WTC11 (cell line): ENCODE measurements at regions not wholly inside any gene's neighbourhood (a gene's known extent, or its start where the extent isn't known, plus 50 kb on each side); places are given as distances from the start of the nearest gene placed in this dataset.

Experiments used
- ATF1 ChIP-seq: sonication (generic); formaldehyde crosslinking; IDR thresholded peaks from 2 replicates; pipeline ENCODE4 v1.8.1; 2023; ENCODE audit warnings: mild to moderate bottlenecking, moderate library complexity, missing genetic modification reagents
- CREB1 ChIP-seq: sonication (generic); formaldehyde crosslinking; IDR thresholded peaks from 2 replicates; pipeline ENCODE4 v1.8.0; 2023; ENCODE audit warnings: mild to moderate bottlenecking, missing genetic modification reagents
- ZNF396 ChIP-seq: fragments of 250-450 bp; sonication (Bioruptor Pico); IDR thresholded peaks from 2 replicates; pipeline ENCODE4 v1.8.0; 2021; ENCODE audit warnings: mild to moderate bottlenecking, moderate library complexity, borderline replicate concordance
- TF ChIP-seq, protein P1 (sequence below): fragments of 200-600 bp; IDR thresholded peaks from 2 replicates; pipeline ENCODE4 v1.8.0; 2022; ENCODE audit warnings: antibody characterized with exemption
- TF ChIP-seq, protein P2 (sequence below): fragments of 250-450 bp; sonication (Bioruptor Pico); IDR thresholded peaks from 2 replicates; pipeline ENCODE4 v1.9.0; 2021; ENCODE audit warnings: mild to moderate bottlenecking

DNA sequence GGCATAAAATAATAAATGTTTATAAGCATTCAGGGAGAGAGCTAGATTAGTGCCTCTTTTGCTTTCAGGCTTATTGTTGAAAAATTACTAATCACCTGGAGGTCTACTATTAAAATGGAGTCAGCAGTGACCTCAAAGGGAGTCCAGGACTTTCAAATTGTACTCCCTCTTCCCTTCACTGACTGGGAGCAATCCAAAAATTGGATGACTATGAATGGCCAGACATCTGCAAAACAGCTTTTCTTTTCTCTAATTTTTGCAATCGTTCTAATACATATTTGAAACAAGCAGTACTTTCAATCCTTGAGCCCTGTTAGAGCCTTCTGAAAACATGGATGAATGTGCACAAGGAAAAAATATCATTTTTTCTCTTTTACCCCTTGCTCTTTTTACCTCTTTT is 461.8 kb downstream of the TMEM232 start:
- TF ChIP-seq, protein P1, sequence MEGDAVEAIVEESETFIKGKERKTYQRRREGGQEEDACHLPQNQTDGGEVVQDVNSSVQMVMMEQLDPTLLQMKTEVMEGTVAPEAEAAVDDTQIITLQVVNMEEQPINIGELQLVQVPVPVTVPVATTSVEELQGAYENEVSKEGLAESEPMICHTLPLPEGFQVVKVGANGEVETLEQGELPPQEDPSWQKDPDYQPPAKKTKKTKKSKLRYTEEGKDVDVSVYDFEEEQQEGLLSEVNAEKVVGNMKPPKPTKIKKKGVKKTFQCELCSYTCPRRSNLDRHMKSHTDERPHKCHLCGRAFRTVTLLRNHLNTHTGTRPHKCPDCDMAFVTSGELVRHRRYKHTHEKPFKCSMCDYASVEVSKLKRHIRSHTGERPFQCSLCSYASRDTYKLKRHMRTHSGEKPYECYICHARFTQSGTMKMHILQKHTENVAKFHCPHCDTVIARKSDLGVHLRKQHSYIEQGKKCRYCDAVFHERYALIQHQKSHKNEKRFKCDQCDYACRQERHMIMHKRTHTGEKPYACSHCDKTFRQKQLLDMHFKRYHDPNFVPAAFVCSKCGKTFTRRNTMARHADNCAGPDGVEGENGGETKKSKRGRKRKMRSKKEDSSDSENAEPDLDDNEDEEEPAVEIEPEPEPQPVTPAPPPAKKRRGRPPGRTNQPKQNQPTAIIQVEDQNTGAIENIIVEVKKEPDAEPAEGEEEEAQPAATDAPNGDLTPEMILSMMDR = no peak
- TF ChIP-seq ZNF396 (CRISPR knock-in tag) (no peak), ATF1 (CRISPR knock-in tag) (no peak), CREB1 (CRISPR knock-in tag) (no peak)
- TF ChIP-seq, protein P2, sequence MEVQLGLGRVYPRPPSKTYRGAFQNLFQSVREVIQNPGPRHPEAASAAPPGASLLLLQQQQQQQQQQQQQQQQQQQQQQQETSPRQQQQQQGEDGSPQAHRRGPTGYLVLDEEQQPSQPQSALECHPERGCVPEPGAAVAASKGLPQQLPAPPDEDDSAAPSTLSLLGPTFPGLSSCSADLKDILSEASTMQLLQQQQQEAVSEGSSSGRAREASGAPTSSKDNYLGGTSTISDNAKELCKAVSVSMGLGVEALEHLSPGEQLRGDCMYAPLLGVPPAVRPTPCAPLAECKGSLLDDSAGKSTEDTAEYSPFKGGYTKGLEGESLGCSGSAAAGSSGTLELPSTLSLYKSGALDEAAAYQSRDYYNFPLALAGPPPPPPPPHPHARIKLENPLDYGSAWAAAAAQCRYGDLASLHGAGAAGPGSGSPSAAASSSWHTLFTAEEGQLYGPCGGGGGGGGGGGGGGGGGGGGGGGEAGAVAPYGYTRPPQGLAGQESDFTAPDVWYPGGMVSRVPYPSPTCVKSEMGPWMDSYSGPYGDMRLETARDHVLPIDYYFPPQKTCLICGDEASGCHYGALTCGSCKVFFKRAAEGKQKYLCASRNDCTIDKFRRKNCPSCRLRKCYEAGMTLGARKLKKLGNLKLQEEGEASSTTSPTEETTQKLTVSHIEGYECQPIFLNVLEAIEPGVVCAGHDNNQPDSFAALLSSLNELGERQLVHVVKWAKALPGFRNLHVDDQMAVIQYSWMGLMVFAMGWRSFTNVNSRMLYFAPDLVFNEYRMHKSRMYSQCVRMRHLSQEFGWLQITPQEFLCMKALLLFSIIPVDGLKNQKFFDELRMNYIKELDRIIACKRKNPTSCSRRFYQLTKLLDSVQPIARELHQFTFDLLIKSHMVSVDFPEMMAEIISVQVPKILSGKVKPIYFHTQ (CRISPR knock-in tag) = no peak
